Trophoblast cell (in vitro differentiated cells and primary cell): ENCODE measurements at regions not wholly inside any gene's neighbourhood (a gene's known extent, or its start where the extent isn't known, plus 50 kb on each side); places are given as distances from the start of the nearest gene placed in this dataset.

Source experiments
- DNase-seq, 2 donors: peaks; one replicate each; pipeline ENCODE4 v3.0.0-alpha.2; 2016
- H2AFZ ChIP-seq: 2 replicates; pipeline ENCODE4 v1.6.1; 2013; ENCODE audit warnings: low read length, moderate library complexity, mild to moderate bottlenecking; ENCODE audit not compliant: insufficient read depth, poor library complexity
- H2AK5ac ChIP-seq: 2 replicates; pipeline ENCODE4 v1.6.1; 2013; ENCODE audit warnings: mild to moderate bottlenecking, low read length
- H2BK120ac ChIP-seq: 2 replicates; pipeline ENCODE4 v1.6.1; 2013; ENCODE audit warnings: low read length, mild to moderate bottlenecking, moderate library complexity; ENCODE audit not compliant: insufficient read depth, poor library complexity
- H2BK12ac ChIP-seq: 2 replicates; pipeline ENCODE4 v1.6.1; 2013; ENCODE audit warnings: mild to moderate bottlenecking, low read length, moderate library complexity
- H2BK5ac ChIP-seq: 2 replicates; pipeline ENCODE4 v1.6.1; 2013; ENCODE audit warnings: low read length, low read depth, moderate library complexity, mild to moderate bottlenecking; ENCODE audit not compliant: poor library complexity
- H3K14ac ChIP-seq: 2 replicates; pipeline ENCODE4 v1.6.1; 2013; ENCODE audit warnings: mild to moderate bottlenecking, low read length
- H3K18ac ChIP-seq: 2 replicates; pipeline ENCODE4 v1.6.1; 2013; ENCODE audit warnings: mild to moderate bottlenecking, low read length
- H3K23ac ChIP-seq: 2 replicates; pipeline ENCODE4 v1.6.1; 2013; ENCODE audit warnings: low read length
- H3K27ac ChIP-seq: 2 replicates; pipeline ENCODE4 v1.5.1; 2013; ENCODE audit warnings: low read depth, mild to moderate bottlenecking, inconsistent platforms, low read length, moderate library complexity
- H3K27me3 ChIP-seq: 2 replicates; pipeline ENCODE4 v1.6.1; 2013; ENCODE audit warnings: inconsistent platforms, mild to moderate bottlenecking, low read length, moderate library complexity; ENCODE audit not compliant: insufficient read depth
- H3K36me3 ChIP-seq, 2 experiments: 1 replicate in 1 of 2; 2 replicates in 1 of 2; pipeline ENCODE4 v1.6.1; 2013; ENCODE audit warnings: low read length in 2 of 2, mild to moderate bottlenecking in 2 of 2, moderate library complexity in 1 of 2; ENCODE audit not compliant: insufficient read depth in 2 of 2, control insufficient read depth in 1 of 2
- H3K4ac ChIP-seq: 2 replicates; pipeline ENCODE4 v1.6.1; 2013; ENCODE audit warnings: low read depth, mild to moderate bottlenecking, low read length, moderate library complexity
- H3K4me1 ChIP-seq, 2 experiments: 1 replicate in 1 of 2; 2 replicates in 1 of 2; pipeline ENCODE4 v1.6.1; 2013; ENCODE audit warnings: low read length in 2 of 2, mild to moderate bottlenecking in 2 of 2, moderate library complexity in 1 of 2; ENCODE audit not compliant: insufficient read depth in 2 of 2, control insufficient read depth in 1 of 2
- H3K4me2 ChIP-seq: 2 replicates; pipeline ENCODE4 v1.6.1; 2013; ENCODE audit warnings: inconsistent platforms, mild to moderate bottlenecking, low read length, moderate library complexity
- H3K4me3 ChIP-seq: 2 replicates; pipeline ENCODE4 v1.5.1; 2013; ENCODE audit warnings: mild to moderate bottlenecking, low read depth, low read length, inconsistent platforms
- H3K79me1 ChIP-seq: one replicate; pipeline ENCODE4 v1.6.1; 2013; ENCODE audit warnings: low read length
- H3K79me2 ChIP-seq: 2 replicates; pipeline ENCODE4 v1.6.1; 2013; ENCODE audit warnings: low read length, mild to moderate bottlenecking; ENCODE audit not compliant: control insufficient read depth, insufficient read depth, poor library complexity
- H3K9ac ChIP-seq: 2 replicates; pipeline ENCODE4 v1.6.1; 2013; ENCODE audit warnings: mild to moderate bottlenecking, low read length
- H3K9me3 ChIP-seq: 2 replicates; pipeline ENCODE4 v1.6.1; 2013; ENCODE audit warnings: low read depth, mild to moderate bottlenecking, control low read depth, inconsistent platforms, low read length; ENCODE audit not compliant: insufficient read depth
- H4K12ac ChIP-seq: 2 replicates; pipeline ENCODE4 v1.6.1; 2013; ENCODE audit warnings: low read depth, mild to moderate bottlenecking, low read length, moderate library complexity
- H4K8ac ChIP-seq: 2 replicates; pipeline ENCODE4 v1.6.1; 2013; ENCODE audit warnings: low read depth, mild to moderate bottlenecking, low read length, moderate library complexity
- H4K91ac ChIP-seq: one replicate; pipeline ENCODE4 v1.6.1; 2013; ENCODE audit warnings: low read depth, mild to moderate bottlenecking, low read length, moderate library complexity
- WGBS: extraction: QIAGEN DNeasy Blood & Tissue Kit; methylation state at CpG from one replicate; pipeline ENCODE4 v1.1.7; 2013; ENCODE audit warnings: missing lambda C conversion rate; ENCODE audit not compliant: insufficient read length, insufficient coverage; ENCODE audit errors: extremely low coverage; 5-methylcytosine and 5-hydroxymethylcytosine counted together

DNA sequence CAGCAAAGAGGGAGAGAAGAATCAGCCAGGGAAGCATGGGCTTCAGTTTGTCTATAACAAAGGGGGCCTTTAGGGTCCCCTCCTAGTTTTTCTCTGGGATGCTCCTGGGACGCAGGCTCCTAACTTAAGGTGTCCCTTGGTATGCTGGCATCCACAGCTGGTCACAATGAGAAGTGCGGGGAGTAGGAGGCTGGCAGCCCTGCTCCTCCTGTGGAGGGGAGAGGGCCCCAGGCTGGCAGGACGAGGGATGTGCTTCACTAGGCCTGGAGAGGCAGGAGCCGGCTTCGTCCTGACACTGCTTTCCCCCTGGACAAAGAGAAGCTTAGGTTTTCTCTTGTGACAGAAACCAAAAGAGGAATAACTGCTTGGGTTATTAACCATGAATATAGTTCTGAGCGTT, 67.6 kb downstream of the NENF start:
- Histone ChIP-seq H3K27me3 (no peaks in the 10 kb centered on the region), H3K27ac (no peak overlapping the region), H3K23ac (no peak overlapping the region), H4K8ac (no peak overlapping the region), H2AK5ac (no peak overlapping the region), H4K91ac (no peak overlapping the region), H3K79me2 (no peaks in the 10 kb centered on the region), H4K12ac (no peak overlapping the region), H2BK12ac (no peak overlapping the region), H2BK120ac (no peak overlapping the region), H2BK5ac (no peak overlapping the region), H3K4me1 (no peaks in the 10 kb centered on the region), H3K9ac (no peak overlapping the region), H3K79me1 (no peaks in the 10 kb centered on the region), H3K4me2 (no peak overlapping the region), H3K4ac (no peak overlapping the region), H3K36me3 (no peaks in the 10 kb centered on the region), H3K14ac (no peak overlapping the region), H3K4me3 (no peak overlapping the region), H3K9me3 (peaks cover 4% of the 10 kb centered on the region), H2AFZ (no peak overlapping the region), H3K18ac (no peak overlapping the region)
- WGBS = no CpG with 5 or more reads among the region's 6 CpGs
- DNase-seq = no peak

DNA sequence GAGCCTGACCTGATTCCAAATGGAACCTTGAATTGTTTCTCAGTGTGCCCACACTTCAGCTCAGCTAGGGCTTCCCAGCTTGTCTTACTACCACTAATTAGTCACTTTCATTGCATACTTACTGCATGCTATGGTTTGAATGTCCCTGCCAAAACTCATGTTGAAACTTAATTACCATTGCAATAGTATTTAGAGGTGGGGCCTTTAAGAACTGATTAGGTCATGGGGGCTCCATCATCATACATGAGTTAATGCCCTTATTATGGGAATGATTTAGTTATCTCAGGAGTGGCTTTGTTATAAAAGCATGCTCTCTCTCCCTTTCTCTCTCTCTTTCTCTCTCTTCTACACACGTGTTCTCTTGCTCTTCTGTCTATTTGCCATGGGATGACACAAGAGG, 68.3 kb downstream of the NENF start:
- H3K4me2 ChIP-seq = no peak overlapping the region
- H2BK12ac ChIP-seq = no peak overlapping the region
- H3K23ac ChIP-seq = no peak overlapping the region
- WGBS = no CpG with 5 or more reads among the region's 1 CpG
- no peak overlapping the region for H3K27ac ChIP-seq
- H3K14ac ChIP-seq = no peak overlapping the region
- H2BK5ac ChIP-seq = no peak overlapping the region
- no peak overlapping the region for H2BK120ac ChIP-seq
- H3K4me1 ChIP-seq = no peaks in the 10 kb centered on the region
- H3K36me3 ChIP-seq = no peaks in the 10 kb centered on the region
- no peaks in the 10 kb centered on the region for H3K79me1 ChIP-seq
- no peak overlapping the region for H3K4me3 ChIP-seq
- no peaks in the 10 kb centered on the region for H3K27me3 ChIP-seq
- H3K4ac ChIP-seq = no peak overlapping the region
- no peak overlapping the region for H2AK5ac ChIP-seq
- peaks cover 4% of the 10 kb centered on the region for H3K9me3 ChIP-seq
- no peak overlapping the region for H4K8ac ChIP-seq
- H4K12ac ChIP-seq = no peak overlapping the region
- H3K18ac ChIP-seq = no peak overlapping the region
- H2AFZ ChIP-seq = no peak overlapping the region
- H3K79me2 ChIP-seq = no peaks in the 10 kb centered on the region
- H3K9ac ChIP-seq = no peak overlapping the region
- DNase-seq = no peak
- H4K91ac ChIP-seq = no peak overlapping the region

DNA sequence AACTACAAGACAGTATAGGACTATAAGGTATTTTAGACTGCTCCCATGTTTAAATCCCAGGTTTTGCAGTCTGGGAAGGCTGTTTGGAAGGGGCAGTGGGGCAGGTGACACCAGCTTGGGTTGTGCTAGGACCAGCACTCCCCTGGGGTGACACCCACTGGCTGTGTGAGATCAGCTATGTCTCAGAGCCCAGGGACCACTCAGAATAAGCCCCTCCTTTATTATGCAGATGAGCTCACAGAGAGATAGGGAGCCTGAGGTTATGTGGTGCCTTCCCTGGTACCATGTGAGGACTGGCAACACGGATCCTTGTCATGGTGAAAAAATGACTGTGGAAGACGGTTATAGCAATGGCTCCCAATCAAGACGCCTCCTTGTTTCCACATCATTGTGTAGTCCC, 71.0 kb downstream of the NENF start:
- H3K4me2 ChIP-seq = no peak overlapping the region
- peaks cover 4% of the 10 kb centered on the region for H3K9me3 ChIP-seq
- H4K8ac ChIP-seq = no peak overlapping the region
- H2AFZ ChIP-seq = no peak overlapping the region
- H3K4ac ChIP-seq = no peak overlapping the region
- H4K12ac ChIP-seq = no peak overlapping the region
- no peak overlapping the region for H2BK120ac ChIP-seq
- no peaks in the 10 kb centered on the region for H3K4me1 ChIP-seq
- no peak overlapping the region for H2BK5ac ChIP-seq
- no peak overlapping the region for H3K9ac ChIP-seq
- DNase-seq = no peak
- no peak overlapping the region for H4K91ac ChIP-seq
- no peak overlapping the region for H3K23ac ChIP-seq
- H3K4me3 ChIP-seq = no peak overlapping the region
- no peaks in the 10 kb centered on the region for H3K36me3 ChIP-seq
- no peak overlapping the region for H3K18ac ChIP-seq
- no peak overlapping the region for H3K27ac ChIP-seq
- no peaks in the 10 kb centered on the region for H3K27me3 ChIP-seq
- no CpG with 5 or more reads among the region's 3 CpGs for WGBS
- H2BK12ac ChIP-seq = no peak overlapping the region
- H2AK5ac ChIP-seq = no peak overlapping the region
- no peak overlapping the region for H3K14ac ChIP-seq
- H3K79me2 ChIP-seq = no peaks in the 10 kb centered on the region
- no peaks in the 10 kb centered on the region for H3K79me1 ChIP-seq

DNA sequence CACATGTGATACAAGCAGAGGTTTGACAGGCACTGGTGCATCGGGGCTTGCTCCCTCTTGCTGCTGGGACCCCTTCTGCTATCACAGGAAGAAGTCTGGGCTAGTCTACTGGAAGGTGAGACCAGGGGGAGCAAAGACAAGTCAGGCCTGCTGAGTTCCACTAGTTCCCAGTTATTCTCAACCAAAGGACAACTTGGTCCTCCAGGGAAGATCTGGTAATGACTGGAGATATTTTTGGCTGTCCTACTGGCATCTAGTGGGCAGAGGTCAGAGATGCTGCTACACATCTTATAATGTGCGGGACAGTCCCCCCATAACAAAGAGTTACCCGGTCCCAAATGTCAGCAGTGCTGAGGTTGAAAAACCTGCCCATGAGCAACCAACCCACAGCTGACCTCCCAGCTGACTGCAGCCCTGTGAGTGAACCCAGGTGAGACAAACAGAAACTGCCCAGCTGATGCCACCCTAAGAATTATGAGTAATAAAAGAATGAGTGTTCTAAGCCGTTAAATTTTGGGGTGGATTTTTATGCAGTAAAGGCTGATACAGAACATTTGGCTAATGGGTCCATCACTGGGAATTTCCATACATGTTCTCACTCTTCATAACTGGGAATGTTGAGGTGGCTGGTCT, 71.6 kb downstream of the NENF start:
- H3K18ac ChIP-seq = no peak overlapping the region
- no peaks in the 10 kb centered on the region for H3K4me1 ChIP-seq
- H2AK5ac ChIP-seq = no peak overlapping the region
- H4K12ac ChIP-seq = no peak overlapping the region
- H3K4me3 ChIP-seq = no peak overlapping the region
- no peak overlapping the region for H3K4ac ChIP-seq
- no peak overlapping the region for H3K9ac ChIP-seq
- H2BK5ac ChIP-seq = no peak overlapping the region
- no CpG with 5 or more reads among the region's 4 CpGs for WGBS
- no peak overlapping the region for H3K14ac ChIP-seq
- no peak for DNase-seq
- H4K91ac ChIP-seq = no peak overlapping the region
- H2BK12ac ChIP-seq = no peak overlapping the region
- no peak overlapping the region for H2AFZ ChIP-seq
- H3K36me3 ChIP-seq = no peaks in the 10 kb centered on the region
- no peak overlapping the region for H4K8ac ChIP-seq
- no peak overlapping the region for H3K23ac ChIP-seq
- H3K27me3 ChIP-seq = no peaks in the 10 kb centered on the region
- peaks cover 4% of the 10 kb centered on the region for H3K9me3 ChIP-seq
- no peak overlapping the region for H2BK120ac ChIP-seq
- no peak overlapping the region for H3K27ac ChIP-seq
- H3K79me2 ChIP-seq = no peaks in the 10 kb centered on the region
- H3K4me2 ChIP-seq = no peak overlapping the region
- no peaks in the 10 kb centered on the region for H3K79me1 ChIP-seq
